GM12864 (cell line): ENCODE measurements at regions not wholly inside any gene's neighbourhood (a gene's known extent, or its start where the extent isn't known, plus 50 kb on each side); places are given as distances from the start of the nearest gene placed in this dataset.
"Not testable (repeated sequence)": the region's sequence is repeated elsewhere in the genome, so short reads cannot be mapped to it uniquely, and the experiment has no call there.

Experiments used
- DNase-seq: peaks from one replicate; pipeline ENCODE4 v3.0.0-alpha.2; 2011; ENCODE audit warnings: low read depth
- H3K4me3 ChIP-seq: 2 replicates; pipeline ENCODE4 v1.5.1; 2011; ENCODE audit warnings: mild to moderate bottlenecking, low read depth, low read length, control low read depth
- CTCF ChIP-seq: IDR thresholded peaks from 2 replicates; pipeline ENCODE4 v1.5.1; 2011; ENCODE audit warnings: low read depth, mild to moderate bottlenecking, moderate library complexity, low read length, control low read depth, inconsistent platforms; ENCODE audit errors: missing control alignments

DNA sequence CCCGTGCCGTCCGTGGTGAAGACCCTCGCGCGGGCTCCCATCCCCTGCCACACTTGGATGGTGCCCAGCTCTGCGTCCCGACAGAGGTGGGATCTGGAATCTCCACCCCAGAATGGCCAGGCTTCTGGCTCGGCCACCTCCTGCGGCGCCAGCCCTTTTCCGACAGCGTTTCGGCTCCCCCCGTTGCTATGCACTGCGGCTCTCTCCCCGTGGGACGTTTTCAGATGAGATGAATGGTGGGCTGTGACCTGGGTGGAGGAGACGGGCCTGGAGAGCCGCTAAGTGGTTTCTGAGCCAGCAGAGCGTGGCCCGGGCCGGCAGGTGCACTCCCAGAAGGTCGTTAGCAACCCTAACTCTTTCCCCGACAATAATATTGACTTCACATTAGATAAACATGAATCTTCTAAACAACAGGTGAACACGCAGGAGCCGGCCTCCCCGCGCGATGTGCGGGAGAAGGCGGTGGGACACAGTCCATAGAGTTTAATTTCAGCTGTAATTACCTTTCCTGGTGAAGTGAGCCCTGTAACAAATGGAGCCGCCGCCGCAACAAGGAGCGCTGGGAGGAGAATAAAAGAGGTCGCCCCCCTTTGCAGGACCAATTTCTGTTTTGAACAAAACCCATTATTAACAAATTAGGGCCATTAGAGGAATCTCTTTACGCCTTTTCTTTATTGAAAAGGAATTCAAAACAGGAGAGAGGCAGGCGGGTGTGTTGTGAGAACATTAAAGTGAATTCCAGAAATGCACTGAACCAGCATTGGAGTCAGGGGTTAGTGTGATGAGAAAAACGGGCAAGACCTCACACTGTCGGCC, 294.3 kb upstream of the PFKP start:
- DNase-seq = no peak
- no peak for TF ChIP-seq CTCF

DNA sequence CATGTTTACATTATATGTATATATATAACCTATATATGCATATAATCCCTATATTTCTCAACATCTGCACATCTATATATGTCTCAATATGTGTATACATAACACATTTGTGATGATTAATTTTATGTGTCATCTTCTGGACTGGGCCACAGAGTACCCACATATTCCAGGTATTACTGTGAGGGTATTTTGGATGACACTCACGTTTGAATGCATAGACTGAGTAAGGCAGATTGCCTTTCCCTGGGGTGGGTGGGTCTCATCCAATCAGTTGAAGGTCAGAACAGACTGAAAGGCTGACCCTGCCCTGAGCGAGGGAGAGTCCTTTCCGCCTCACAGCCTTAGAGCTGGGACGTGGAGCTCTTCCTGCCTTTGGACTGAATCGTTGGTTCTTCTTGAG, 295.2 kb upstream of the PFKP start:
- no peak for DNase-seq
- no peak overlapping the region for H3K4me3 ChIP-seq
- no peak for TF ChIP-seq CTCF

More for the DNA sequence above, 294.3 kb upstream of the PFKP start:
- no peak overlapping the region for H3K4me3 ChIP-seq

GRCh38 chr10:2767293-2767692, 300.1 kb upstream of the PFKP start:
- DNase-seq, H3K4me3 ChIP-seq: not testable (repeated sequence)

DNA sequence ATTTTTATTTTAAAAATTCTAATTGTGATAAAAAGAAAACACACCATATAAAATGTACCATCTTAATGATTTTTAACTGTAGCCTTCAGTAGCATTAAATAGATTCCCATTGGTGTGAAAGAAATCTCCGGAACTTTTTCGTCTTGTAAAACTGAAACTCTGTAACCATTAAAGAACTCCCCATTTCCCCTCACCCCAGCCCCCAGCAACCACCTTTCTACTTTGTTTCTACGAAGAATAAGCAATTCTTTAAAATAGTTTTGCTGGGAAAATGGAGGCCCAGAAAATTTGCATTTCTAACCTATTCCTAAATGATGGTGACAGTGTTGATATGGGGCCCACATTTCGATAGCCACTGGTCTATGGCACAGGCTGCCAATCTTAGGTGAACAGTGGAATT, 305.4 kb upstream of the PFKP start:
- no peak overlapping the region for H3K4me3 ChIP-seq
- TF ChIP-seq CTCF = no peak
- no peak for DNase-seq

DNA sequence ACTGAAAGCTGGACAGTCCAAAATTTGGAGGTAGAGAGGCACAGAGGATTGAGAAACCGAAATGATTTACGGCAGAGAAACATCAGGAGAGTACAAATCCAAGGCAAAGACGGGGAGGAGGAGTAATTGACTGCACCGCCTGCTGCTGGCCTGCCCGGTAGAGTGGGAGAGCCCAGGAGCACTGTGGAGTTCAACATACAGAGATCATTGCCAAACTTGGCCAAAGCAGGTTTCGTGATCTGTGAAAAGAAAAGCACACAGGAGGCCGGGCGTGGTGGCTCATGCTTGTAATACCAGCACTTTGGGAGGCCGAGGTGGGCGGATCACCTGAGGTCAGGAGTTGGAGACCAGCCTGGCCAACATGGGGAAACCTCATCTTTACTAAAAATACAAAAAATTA, 306.0 kb upstream of the PFKP start:
- no peak for TF ChIP-seq CTCF
- H3K4me3 ChIP-seq = no peak overlapping the region
- no peak for DNase-seq

- no peak for TF ChIP-seq CTCF
- no peak overlapping the region; the same call in 1 of the 2 replicates for H3K4me3 ChIP-seq
- DNase-seq = no peak
Measured at GRCh38 chr10:2760736-2761135, 306.6 kb upstream of the PFKP start.

- DNase-seq = no peak
- H3K4me3 ChIP-seq = no peak overlapping the region
- TF ChIP-seq CTCF = no peak
Measured at GRCh38 chr10:2759233-2759632, 308.1 kb upstream of the PFKP start.
